Kidney capillary endothelial cell (primary cell): ENCODE measurements at regions not wholly inside any gene's neighbourhood (a gene's known extent, or its start where the extent isn't known, plus 50 kb on each side); places are given as distances from the start of the nearest gene placed in this dataset.

Source experiments
- DNase-seq: peaks from one replicate; pipeline ENCODE4 v3.0.0-alpha.2; 2018; ENCODE audit warnings: low spot score

DNA sequence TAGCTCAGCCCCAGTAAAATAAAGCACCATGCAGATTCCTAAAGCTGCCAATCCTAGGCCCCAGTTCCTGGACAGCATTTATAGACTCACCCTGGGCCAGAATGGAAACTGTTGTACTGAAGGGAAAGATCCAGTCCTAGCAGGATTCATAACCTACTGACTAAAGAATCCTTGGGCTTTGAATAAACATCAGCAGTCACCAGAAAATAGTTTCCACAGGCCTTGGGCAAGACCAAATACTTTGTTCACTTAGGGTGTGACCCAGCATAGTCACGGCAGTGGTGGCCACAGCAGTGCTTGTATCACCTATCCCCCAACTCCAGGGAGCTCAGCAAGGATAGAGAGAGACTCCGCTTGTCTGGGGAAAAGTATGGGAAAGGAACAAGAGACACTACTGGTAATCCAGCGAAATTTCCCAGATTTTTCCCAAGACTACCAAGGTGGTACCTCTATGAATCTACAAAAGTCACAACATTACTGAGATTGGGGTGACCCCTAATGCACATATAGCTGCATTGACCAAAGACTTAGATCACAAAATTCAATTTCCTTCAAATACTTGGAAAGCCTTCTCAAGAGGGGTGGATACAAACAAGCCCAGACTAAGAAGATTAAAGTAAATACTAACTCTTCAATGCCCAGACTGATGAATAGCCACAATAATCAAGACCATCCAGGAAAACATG is 748.1 kb upstream of the LRATD1 start:
- DNase-seq = peak; percentile 16

DNA sequence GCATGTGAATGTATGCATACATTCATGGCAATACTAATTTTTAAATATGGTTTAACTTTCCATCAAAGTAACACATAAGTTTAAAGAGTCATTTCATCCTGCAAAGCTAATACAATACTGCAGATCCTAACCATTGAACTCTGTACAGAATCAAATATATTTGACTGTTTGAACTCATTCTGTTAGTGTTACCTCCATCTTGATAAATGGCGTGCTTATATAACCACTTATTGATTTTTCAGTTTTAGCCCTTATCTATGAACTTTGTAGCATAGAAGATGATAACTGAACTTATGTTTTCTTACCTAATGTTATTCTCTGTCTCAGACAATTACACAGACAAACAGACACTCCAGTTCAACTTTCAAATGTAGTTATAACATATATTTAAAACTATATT is 731.0 kb upstream of the LRATD1 start:
- no peak for DNase-seq

GRCh38 chr2:13905831-13906230 is 726.7 kb upstream of the LRATD1 start:
- no peak for DNase-seq

DNA sequence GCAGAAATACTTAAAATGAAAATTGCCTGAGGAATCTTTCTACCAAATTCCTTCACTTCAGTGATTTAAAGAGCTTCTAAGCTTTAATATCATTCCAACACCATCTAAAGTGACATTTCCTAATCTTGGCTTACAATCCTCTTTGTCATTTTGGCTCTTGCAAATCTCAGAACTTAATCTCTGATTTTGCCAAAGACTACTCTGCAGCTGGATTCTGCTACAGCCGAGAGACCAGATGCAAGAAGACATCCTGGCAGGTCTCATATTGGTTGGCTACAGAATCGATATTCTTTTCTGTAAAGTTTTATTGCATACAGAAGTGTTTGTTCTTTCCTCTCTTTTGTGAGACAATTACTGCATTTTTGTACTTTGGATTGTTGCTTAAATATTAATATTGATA is 716.5 kb upstream of the LRATD1 start:
- no peak for DNase-seq

DNA sequence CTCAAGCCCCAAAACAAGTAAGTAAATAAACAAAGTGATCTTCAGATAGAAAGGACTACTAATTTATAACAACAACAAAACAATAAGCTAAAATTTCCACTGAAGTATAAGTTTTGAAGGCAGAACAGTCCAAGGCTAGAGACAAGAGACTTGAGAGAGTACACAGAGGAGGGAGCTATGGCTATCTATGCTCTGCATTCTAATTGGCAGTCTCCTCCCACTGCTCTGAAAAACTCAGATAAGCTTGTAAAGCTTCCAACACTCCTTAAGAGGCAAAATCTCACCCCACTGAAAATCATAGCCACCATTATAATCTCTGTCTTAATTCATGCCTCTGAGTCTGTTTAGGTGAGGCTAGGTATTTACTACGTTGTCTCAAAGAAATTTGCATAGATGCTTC is 714.6 kb upstream of the LRATD1 start:
- DNase-seq = no peak

DNA sequence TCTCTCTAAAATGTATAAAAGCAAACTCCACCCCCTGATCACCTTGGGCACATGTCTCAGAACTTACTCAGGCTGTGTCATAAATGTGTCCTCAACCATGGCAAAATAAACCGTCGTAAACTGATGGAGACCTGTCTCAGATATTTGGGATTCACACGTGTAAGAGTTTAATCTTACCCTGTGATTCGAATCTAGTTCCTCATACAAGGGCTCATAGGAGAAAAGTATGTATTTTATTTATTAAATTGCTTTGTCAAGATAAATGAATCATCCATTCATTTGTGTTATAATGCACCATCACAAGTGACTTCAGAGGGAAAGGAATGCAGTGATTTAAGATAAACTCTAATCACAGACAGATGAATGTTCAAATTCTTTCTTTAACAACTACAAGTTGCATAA is 712.5 kb upstream of the LRATD1 start:
- DNase-seq = no peak

- DNase-seq = no peak
Measured at GRCh38 chr2:13921245-13921644, 711.3 kb upstream of the LRATD1 start.

- DNase-seq = no peak
Measured at GRCh38 chr2:13923823-13924222, 708.7 kb upstream of the LRATD1 start.

DNA sequence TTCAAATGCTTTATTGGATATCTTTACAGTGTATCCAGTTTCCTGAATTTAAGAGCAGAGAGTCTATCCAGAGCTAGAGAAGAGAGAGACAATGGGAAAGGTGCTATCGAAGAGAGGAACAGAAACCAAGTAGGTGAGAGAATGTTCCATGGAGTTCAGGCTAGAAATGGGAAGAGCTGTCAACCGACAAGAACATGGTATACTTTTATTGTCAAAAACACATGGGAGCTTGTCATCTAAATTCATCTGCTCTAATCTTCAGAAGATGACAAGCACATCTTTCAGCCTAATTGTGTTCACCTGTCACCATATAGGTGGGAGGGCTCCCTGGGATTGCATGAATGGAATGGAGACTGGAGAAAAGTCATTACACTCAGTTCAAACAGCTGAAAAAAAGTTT is 690.4 kb upstream of the LRATD1 start:
- DNase-seq = no peak

- no peak for DNase-seq
Measured at GRCh38 chr2:13950761-13951160, 681.8 kb upstream of the LRATD1 start.

DNA sequence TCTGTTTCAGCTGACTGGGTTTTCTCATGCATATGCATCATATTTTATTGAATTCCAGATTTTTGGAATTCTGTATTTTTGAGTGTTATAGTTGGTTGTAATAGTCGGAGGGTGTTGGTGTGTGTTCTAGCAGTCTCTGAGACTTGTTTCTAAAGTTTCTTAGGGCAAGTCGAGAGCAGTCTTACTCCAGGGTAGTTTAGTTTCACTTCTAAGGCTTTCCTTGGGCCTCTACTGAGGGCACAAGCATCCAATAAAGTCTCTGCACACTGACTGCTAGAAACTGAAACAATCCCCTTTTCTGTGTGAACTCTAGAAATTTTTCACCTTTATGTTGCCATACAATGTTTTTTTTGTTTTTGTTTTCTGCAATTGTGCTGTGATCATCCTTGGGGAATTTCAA is 663.7 kb upstream of the LRATD1 start:
- no peak for DNase-seq

DNA sequence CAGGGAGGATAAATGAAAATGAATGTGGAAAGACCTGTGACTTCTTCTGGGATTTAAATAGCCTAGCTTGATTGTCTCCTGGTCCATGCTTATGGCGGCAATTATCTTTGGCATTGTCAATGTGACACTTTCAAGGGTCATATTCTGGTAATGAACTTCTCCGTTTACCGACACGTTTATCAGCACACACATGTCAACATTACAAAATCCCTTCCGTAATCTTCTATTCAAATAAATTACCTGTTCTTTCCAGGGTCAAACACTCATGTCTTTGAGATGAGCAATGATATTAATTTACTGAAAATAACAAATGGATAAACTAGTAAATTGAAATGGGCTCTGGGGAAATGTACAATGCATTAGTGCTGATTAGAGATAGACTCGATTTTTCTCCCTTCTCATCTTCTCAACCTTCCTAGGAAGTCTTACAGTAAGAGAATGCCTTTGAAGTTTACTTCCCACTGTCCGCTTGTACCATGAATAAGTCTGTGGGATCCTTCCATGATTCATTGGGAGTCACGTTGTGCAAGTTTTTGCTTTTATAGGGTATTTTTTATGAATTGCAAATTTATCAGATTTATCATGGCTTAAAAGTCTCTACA is 646.3 kb upstream of the LRATD1 start:
- no peak for DNase-seq

DNA sequence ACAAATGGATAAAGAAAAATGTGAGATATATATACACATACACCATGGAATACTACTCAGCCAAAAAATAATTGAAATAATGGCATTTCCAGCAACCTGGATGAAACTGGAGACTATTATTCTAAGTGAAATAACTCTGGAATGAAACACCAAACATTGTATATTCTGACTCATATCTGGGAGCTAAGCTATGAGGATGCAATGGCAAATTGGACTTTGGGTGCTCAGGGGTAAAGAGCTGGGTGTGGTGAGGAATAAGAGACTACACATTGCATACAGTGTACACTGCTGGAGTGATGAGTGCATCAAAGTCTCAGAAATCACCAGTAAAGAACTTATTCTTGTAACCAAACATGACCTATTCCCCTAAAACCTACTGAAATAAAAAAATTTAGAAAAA is 636.0 kb upstream of the LRATD1 start:
- no peak for DNase-seq

- no peak for DNase-seq
Measured at GRCh38 chr2:14011190-14011589, 621.3 kb upstream of the LRATD1 start.

DNA sequence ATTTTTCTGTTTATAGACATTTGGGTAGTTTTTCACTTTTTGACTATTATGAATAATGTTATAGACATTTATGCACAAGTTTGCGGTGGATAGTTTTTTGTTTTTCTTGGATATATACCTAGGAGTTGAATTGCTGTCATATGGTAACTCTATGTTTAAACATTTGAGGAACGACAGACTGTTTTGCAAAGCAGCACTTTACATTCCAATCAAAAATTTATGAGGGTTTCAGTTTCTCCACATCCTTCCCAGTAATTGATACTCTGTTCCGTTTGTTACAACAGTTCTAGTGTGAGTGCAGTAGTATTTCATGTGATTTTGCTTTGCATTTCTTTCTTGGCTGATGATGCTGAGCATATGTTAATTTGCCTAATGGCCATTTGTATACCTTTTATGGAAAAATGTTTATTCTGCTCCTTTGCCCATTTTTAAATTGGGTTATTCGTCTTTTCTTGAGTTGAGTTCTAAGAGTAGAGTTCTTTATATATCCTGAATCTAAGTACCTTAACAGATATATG is 617.3 kb upstream of the LRATD1 start:
- no peak for DNase-seq

GRCh38 chr2:14016289-14016955 is 616.1 kb upstream of the LRATD1 start:
- no peak for DNase-seq

- DNase-seq = no peak
Measured at GRCh38 chr2:14018620-14019019, 613.9 kb upstream of the LRATD1 start.

DNA sequence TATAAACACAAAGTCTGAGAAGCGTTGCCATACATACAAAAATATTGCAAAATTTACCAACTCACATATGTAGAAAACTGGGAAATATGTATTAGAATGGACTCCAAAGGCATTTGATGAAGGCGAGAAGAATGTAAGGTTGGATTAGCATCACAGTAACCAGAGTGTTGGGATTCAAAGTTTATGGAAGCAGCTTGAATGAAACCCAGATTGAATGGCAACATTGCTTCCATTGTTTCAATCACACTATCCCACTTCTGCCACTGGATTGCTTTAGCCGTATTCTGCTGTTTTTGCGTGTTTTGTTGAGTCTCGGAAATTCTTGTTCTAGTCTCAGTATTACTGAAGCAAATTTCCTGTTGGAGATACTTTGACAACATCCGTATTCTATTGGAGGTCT is 609.0 kb upstream of the LRATD1 start:
- DNase-seq = no peak

- DNase-seq = no peak
Measured at GRCh38 chr2:14039134-14039533, 593.4 kb upstream of the LRATD1 start.

GRCh38 chr2:14047491-14047890 is 585.0 kb upstream of the LRATD1 start:
- DNase-seq = no peak

GRCh38 chr2:14051401-14051800 is 581.1 kb upstream of the LRATD1 start:
- no peak for DNase-seq

- DNase-seq = no peak
Measured at GRCh38 chr2:14053105-14053504, 579.4 kb upstream of the LRATD1 start.

- no peak for DNase-seq
Measured at GRCh38 chr2:14064346-14064745, 568.2 kb upstream of the LRATD1 start.
